IMR-90 (cell line): ENCODE measurements at regions not wholly inside any gene's neighbourhood (a gene's known extent, or its start where the extent isn't known, plus 50 kb on each side); places are given as distances from the start of the nearest gene placed in this dataset.

Experiments used
- ATAC-seq: fragments of 200-7000 bp; cut with Tn5 transposase; 2 replicates; pipeline ENCODE4 v1.9.1; 2020; ENCODE audit warnings: low read depth, mild to moderate bottlenecking, moderate library complexity
- BruUV-seq: library from RNA; stranded (reverse); fragments of 400-500 nt; replicated peaks from 2 replicates; lab custom pipeline; 2021; lab: Mats Ljungman, UMichigan
- CTCF ChIA-PET: fragments of 300-600 bp; formaldehyde crosslinking; extraction: SDS; loops from one replicate; lab custom pipeline; 2021; ENCODE audit warnings: antibody characterized with exemption; lab: Yijun Ruan, JAX
- POLR2A ChIA-PET: fragments of 300-600 bp; sonication (Branson Sonifier 250); formaldehyde crosslinking; loops from one replicate; lab custom pipeline; 2022; ENCODE audit warnings: antibody characterized with exemption; ENCODE audit not compliant: unreplicated experiment; lab: Charles Lee
- DNase-seq: peaks from one replicate; pipeline ENCODE4 v3.0.0; 2013
- H2AFZ ChIP-seq: replicated peaks from 2 replicates; pipeline ENCODE3; 2013; ENCODE audit warnings: low read length, mild to moderate bottlenecking; ENCODE audit not compliant: poor library complexity
- H2AK5ac ChIP-seq: 2 replicates; pipeline ENCODE4 v1.6.1; 2013; ENCODE audit warnings: low read depth, low read length, inconsistent platforms
- H2AK9ac ChIP-seq: replicated peaks from 2 replicates; pipeline ENCODE3; 2013; ENCODE audit warnings: mild to moderate bottlenecking, low read depth, low read length, moderate library complexity; ENCODE audit not compliant: poor library complexity
- H2BK120ac ChIP-seq: 2 replicates; pipeline ENCODE4 v1.6.1; 2013; ENCODE audit warnings: low read depth, low read length, inconsistent platforms
- H2BK15ac ChIP-seq: 3 replicates; pipeline ENCODE4 v1.6.1; 2013; ENCODE audit warnings: low read depth, low read length, inconsistent platforms
- H2BK20ac ChIP-seq: 2 replicates; pipeline ENCODE4 v1.6.1; 2013; ENCODE audit warnings: low read depth, mild to moderate bottlenecking, inconsistent platforms, low read length, moderate library complexity
- H2BK5ac ChIP-seq: 2 replicates; pipeline ENCODE4 v1.6.1; 2013; ENCODE audit warnings: mild to moderate bottlenecking, low read depth, low read length, inconsistent platforms; ENCODE audit not compliant: poor library complexity, severe bottlenecking
- H3K14ac ChIP-seq: replicated peaks from 2 replicates; pipeline ENCODE4 v1.6.1; 2013; ENCODE audit warnings: low read depth, low read length, inconsistent platforms
- H3K18ac ChIP-seq: 2 replicates; pipeline ENCODE4 v1.6.1; 2013; ENCODE audit warnings: low read depth, low read length, control low read depth
- H3K23ac ChIP-seq: 2 replicates; pipeline ENCODE4 v1.6.1; 2013; ENCODE audit warnings: low read depth, low read length, inconsistent platforms
- H3K27ac ChIP-seq: 2 replicates; pipeline ENCODE4 v1.5.1; 2013; ENCODE audit warnings: mild to moderate bottlenecking, control low read depth, low read length; ENCODE audit not compliant: insufficient read depth
- H3K27me3 ChIP-seq: 2 replicates; pipeline ENCODE4 v1.6.1; 2013; ENCODE audit warnings: low read length; ENCODE audit not compliant: control insufficient read depth, insufficient read depth
- H3K36me3 ChIP-seq: 2 replicates; pipeline ENCODE4 v1.6.1; 2013; ENCODE audit warnings: low read length, mixed read lengths; ENCODE audit not compliant: control insufficient read depth, insufficient read depth
- H3K4ac ChIP-seq: 2 replicates; pipeline ENCODE4 v1.6.1; 2013; ENCODE audit warnings: low read depth, low read length, inconsistent platforms
- H3K4me1 ChIP-seq: 2 replicates; pipeline ENCODE4 v1.6.1; 2013; ENCODE audit warnings: low read length, mixed read lengths; ENCODE audit not compliant: control insufficient read depth, insufficient read depth
- H3K4me2 ChIP-seq: 2 replicates; pipeline ENCODE4 v1.6.1; 2013; ENCODE audit warnings: low read depth, mild to moderate bottlenecking, control low read depth, low read length, moderate library complexity
- H3K4me3 ChIP-seq: 2 replicates; pipeline ENCODE4 v1.5.1; 2013; ENCODE audit warnings: low read depth, mild to moderate bottlenecking, control low read depth, low read length, moderate library complexity; ENCODE audit not compliant: insufficient read depth
- H3K56ac ChIP-seq: 2 replicates; pipeline ENCODE4 v1.6.1; 2013; ENCODE audit warnings: low read length, inconsistent platforms; ENCODE audit not compliant: insufficient read depth; ENCODE audit errors: extremely low read depth
- H3K79me1 ChIP-seq, 2 experiments: 2 replicates each; pipeline ENCODE4 v1.6.1; 2013; ENCODE audit warnings: low read length in 2 of 2, inconsistent platforms in 1 of 2, low read depth in 1 of 2
- H3K9ac ChIP-seq: 2 replicates; pipeline ENCODE4 v1.6.1; 2013; ENCODE audit warnings: low read depth, low read length, control low read depth
- H3K9me1 ChIP-seq: 2 replicates; pipeline ENCODE4 v1.6.1; 2013; ENCODE audit warnings: low read length, inconsistent platforms; ENCODE audit not compliant: insufficient read depth
- H3K9me3 ChIP-seq: 2 replicates; pipeline ENCODE4 v1.6.1; 2013; ENCODE audit warnings: low read length; ENCODE audit not compliant: control insufficient read depth, insufficient read depth
- H4K20me1 ChIP-seq: 2 replicates; pipeline ENCODE4 v1.6.1; 2013; ENCODE audit warnings: low read length, inconsistent platforms; ENCODE audit not compliant: insufficient read depth
- H4K5ac ChIP-seq: 2 replicates; pipeline ENCODE4 v1.6.1; 2013; ENCODE audit warnings: mild to moderate bottlenecking, low read depth, low read length, control low read depth
- H4K8ac ChIP-seq, 2 experiments: 2 replicates each; pipeline ENCODE4 v1.6.1; 2013; ENCODE audit warnings: low read depth in 2 of 2, low read length in 2 of 2, control low read depth in 1 of 2, inconsistent platforms in 1 of 2
- H4K91ac ChIP-seq: 2 replicates; pipeline ENCODE4 v1.6.1; 2013; ENCODE audit warnings: low read depth, low read length, inconsistent platforms; ENCODE audit not compliant: insufficient read depth
- BHLHE40 ChIP-seq: fragments of 150-350 bp; IDR thresholded peaks from 2 replicates; pipeline ENCODE4 v1.6.1; 2016; ENCODE audit warnings: mild to moderate bottlenecking, low read depth, low read length
- CHD1 ChIP-seq: IDR thresholded peaks from 2 replicates; pipeline ENCODE4 v1.6.1; 2012; ENCODE audit warnings: low read depth, low read length, improper control_type of control experiment
- CTCF ChIP-seq: conservative IDR thresholded peaks from 2 replicates; pipeline ENCODE4 v1.5.1; 2012; ENCODE audit warnings: mild to moderate bottlenecking, low read depth, low read length, improper control_type of control experiment
- FOS ChIP-seq: fragments of 150-350 bp; IDR thresholded peaks from 2 replicates; pipeline ENCODE4 v1.6.1; 2016; ENCODE audit warnings: low read depth, low read length
- MAFK ChIP-seq: IDR thresholded peaks from 2 replicates; pipeline ENCODE4 v1.6.1; 2012; ENCODE audit warnings: low read depth, low read length, improper control_type of control experiment
- POLR2A ChIP-seq: IDR thresholded peaks from 2 replicates; pipeline ENCODE4 v1.6.1; 2012; ENCODE audit warnings: mild to moderate bottlenecking, low read depth, low read length
- RCOR1 ChIP-seq: IDR thresholded peaks from 2 replicates; pipeline ENCODE4 v1.6.1; 2012; ENCODE audit warnings: mild to moderate bottlenecking, low read length, improper control_type of control experiment; ENCODE audit not compliant: insufficient replicate concordance
- WGBS, 2 experiments: methylation state at CpG; one replicate each; pipeline versions ENCODE4 v1.1.5 to v1.1.7; 2013; ENCODE audit warnings: missing lambda C conversion rate in 2 of 2; ENCODE audit not compliant: insufficient read length in 1 of 2; ENCODE audit errors: extremely low coverage in 2 of 2; 5-methylcytosine and 5-hydroxymethylcytosine counted together
- dilution Hi-C: fragments of 300-500 bp; cut with HindIII; formaldehyde crosslinking; loops from one replicate; pipeline ENCODE4 v1.14.3; 2018; ENCODE audit warnings: low sequenced_read_pairs; ENCODE audit not compliant: unreplicated experiment
- in situ Hi-C: fragments of 300-500 bp; cut with MboI; formaldehyde crosslinking; loops from 3 replicates; pipeline ENCODE4 v1.14.3; 2019; ENCODE audit warnings: low sequenced_read_pairs, inconsistent platforms, mixed read lengths
- intact Hi-C: fragments of 100-400 bp; cut with micrococcal nuclease; formaldehyde crosslinking; loops from 2 replicates; pipeline ENCODE4 v1.10.0; 2022

- Histone ChIP-seq H3K27me3 (no peaks in the 10 kb centered on the region), H4K20me1 (no peaks in the 10 kb centered on the region), H3K4me1 (peaks cover 18% of the 10 kb centered on the region), H2AK5ac (no peak overlapping the region), H3K9ac (no peak overlapping the region), H3K4me2 (no peak overlapping the region), H3K9me1 (peaks cover 22% of the 10 kb centered on the region), H3K14ac (no peak overlapping the region), H2BK20ac (no peak overlapping the region), H3K79me1 (no peaks in the 10 kb centered on the region), H3K4me3 (no peak overlapping the region), H2AFZ (no peak overlapping the region), H3K4ac (no peak overlapping the region), H2AK9ac (no peak overlapping the region), H3K18ac (no peak overlapping the region), H3K27ac (no peak overlapping the region), H3K56ac (no peak overlapping the region), H4K8ac (no peak overlapping the region), H3K23ac (no peak overlapping the region), H3K36me3 (no peaks in the 10 kb centered on the region), H4K5ac (no peak overlapping the region), H2BK120ac (no peak overlapping the region), H4K91ac (no peak overlapping the region), H2BK15ac (no peak overlapping the region), H2BK5ac (no peak overlapping the region), H3K9me3 (no peaks in the 10 kb centered on the region; the same call in 1 of the 2 replicates)
- intact Hi-C loops (loop anchor here (10.0 kb wide), 1 partner anchor 57 kb away; no protein-coding TSS in a partner anchor), dilution Hi-C loops (no loop called here), in situ Hi-C loops (no loop called here)
- CTCF ChIA-PET, result no interaction called here
- ATAC-seq (no peak), DNase-seq (no peak)
- no TSS peak for BruUV-seq
- POLR2A ChIA-PET, result no interaction called here
- WGBS, 2 experiments, result 88% methylated on average over 4 of the region's 7 CpGs; no CpG with 5 or more reads in 1 of the 2 experiments
- TF ChIP-seq BHLHE40 (no peak), FOS (no peak), RCOR1 (no peak), CTCF (no peak), MAFK (no peak), POLR2A (no peak), CHD1 (no peak)
Observed at GRCh38 chr21:35571910-35572309, 488.4 kb downstream of the SETD4 start.
